MCF 10A (cell line): ENCODE measurements at regions not wholly inside any gene's neighbourhood (a gene's known extent, or its start where the extent isn't known, plus 50 kb on each side); places are given as distances from the start of the nearest gene placed in this dataset.

ENCODE experiments used
- BruUV-seq: library from RNA; stranded (reverse); fragments of 400-500 nt; replicated peaks from 2 replicates; lab custom pipeline; 2021; lab: Mats Ljungman, UMichigan
- CTCF ChIA-PET: fragments of 300-600 bp; sonication (Branson Sonifier 250); formaldehyde crosslinking; extraction: SDS; loops from one replicate; lab custom pipeline; 2021; ENCODE audit warnings: antibody characterized with exemption, inconsistent platforms; lab: Yijun Ruan, JAX
- POLR2A ChIA-PET: fragments of 300-600, 350-650 bp; sonication (Branson Sonifier 250); formaldehyde crosslinking; extraction: SDS; loops from one replicate; lab custom pipeline; 2020; ENCODE audit warnings: antibody characterized with exemption, inconsistent platforms; lab: Yijun Ruan, JAX
- DNase-seq: peaks from one replicate; pipeline ENCODE4 v3.0.0-alpha.2; 2018; ENCODE audit not compliant: unreplicated experiment
- H3K27ac Mint-ChIP-seq: one replicate; pipeline ENCODE4 v1.8.0; 2022; ENCODE audit warnings: mild to moderate bottlenecking, low read depth, mixed read lengths; ENCODE audit not compliant: unreplicated experiment
- H3K27me3 Mint-ChIP-seq: one replicate; pipeline ENCODE4 v1.8.0; 2022; ENCODE audit warnings: mixed read lengths; ENCODE audit not compliant: insufficient read depth, unreplicated experiment
- H3K36me3 Mint-ChIP-seq: one replicate; pipeline ENCODE4 v1.8.0; 2022; ENCODE audit warnings: mild to moderate bottlenecking, moderate library complexity, mixed read lengths; ENCODE audit not compliant: insufficient read depth, unreplicated experiment
- H3K4me1 Mint-ChIP-seq: one replicate; pipeline ENCODE4 v1.8.0; 2022; ENCODE audit warnings: mixed read lengths; ENCODE audit not compliant: insufficient read depth, unreplicated experiment
- H3K4me3 Mint-ChIP-seq: one replicate; pipeline ENCODE4 v1.8.0; 2022; ENCODE audit warnings: mild to moderate bottlenecking, moderate library complexity, mixed read lengths; ENCODE audit not compliant: unreplicated experiment
- H3K9me3 Mint-ChIP-seq: one replicate; pipeline ENCODE4 v1.8.0; 2022; ENCODE audit warnings: mixed read lengths; ENCODE audit not compliant: unreplicated experiment
- CTCF ChIP-seq: fragments of 200-600 bp; IDR thresholded peaks from one replicate; pipeline ENCODE4 v1.8.0; 2022; ENCODE audit warnings: antibody characterized with exemption, mild to moderate bottlenecking; ENCODE audit not compliant: unreplicated experiment
- intact Hi-C: fragments of 100-400 bp; cut with micrococcal nuclease; formaldehyde crosslinking; loops from 2 replicates; pipeline ENCODE4 v1.14.1; 2022

GRCh38 chr6:104003803-104004516, 855.8 kb downstream of the HACE1 start:
- intact Hi-C loops: loop anchor here (2.0 kb wide), 1 partner anchor 321 kb away; no protein-coding TSS in a partner anchor

GRCh38 chr6:103995571-103995970, 864.1 kb downstream of the HACE1 start:
- POLR2A ChIA-PET: interaction anchor here (1.6 kb wide), 1 partner anchor 340 kb away, joined by 6 read pairs; no protein-coding TSS in a partner anchor

More at GRCh38 chr6:104003803-104004516, 855.8 kb downstream of the HACE1 start:
- TF ChIP-seq CTCF: no peak
- ChIA-PET CTCF (interaction anchor here (0.6 to 1.6 kb wide), 2 partner anchors 319 to 322 kb away, joined by 3 to 5 read pairs; no protein-coding TSS in a partner anchor), POLR2A (no interaction called here)
- Mint-ChIP-seq H3K9me3 (no peaks in the 10 kb centered on the region), H3K27ac (no peak overlapping the region), H3K4me3 (no peak overlapping the region), H3K36me3 (no peaks in the 10 kb centered on the region), H3K4me1 (no peaks in the 10 kb centered on the region), H3K27me3 (no peaks in the 10 kb centered on the region)
- BruUV-seq: no TSS peak
- DNase-seq: peak; percentile 18

GRCh38 chr6:103983860-103984259, 875.9 kb downstream of the HACE1 start:
- H3K4me3 Mint-ChIP-seq: no peak overlapping the region
- H3K4me1 Mint-ChIP-seq: peaks cover 5% of the 10 kb centered on the region
- H3K27me3 Mint-ChIP-seq: no peaks in the 10 kb centered on the region
- H3K27ac Mint-ChIP-seq: no peak overlapping the region
- TF ChIP-seq CTCF: no peak
- intact Hi-C loops: no loop called here
- ChIA-PET POLR2A (no interaction called here), CTCF (no interaction called here)
- peak; percentile 55 for DNase-seq
- BruUV-seq: no TSS peak
- H3K36me3 Mint-ChIP-seq: no peaks in the 10 kb centered on the region
- H3K9me3 Mint-ChIP-seq: no peaks in the 10 kb centered on the region

More at GRCh38 chr6:103995571-103995970, 864.1 kb downstream of the HACE1 start:
- H3K4me3 Mint-ChIP-seq: no peak overlapping the region
- no peaks in the 10 kb centered on the region for H3K27me3 Mint-ChIP-seq
- intact Hi-C loops: no loop called here
- H3K4me1 Mint-ChIP-seq: peaks cover 7% of the 10 kb centered on the region
- no peaks in the 10 kb centered on the region for H3K9me3 Mint-ChIP-seq
- BruUV-seq: no TSS peak
- TF ChIP-seq CTCF: no peak
- H3K27ac Mint-ChIP-seq: no peak overlapping the region
- CTCF ChIA-PET: no interaction called here
- DNase-seq: no peak
- no peaks in the 10 kb centered on the region for H3K36me3 Mint-ChIP-seq

GRCh38 chr6:103983011-103983410, 876.7 kb downstream of the HACE1 start:
- BruUV-seq: no TSS peak
- CTCF ChIA-PET: no interaction called here
- no peak overlapping the region for H3K27ac Mint-ChIP-seq
- no peaks in the 10 kb centered on the region for H3K9me3 Mint-ChIP-seq
- no peaks in the 10 kb centered on the region for H3K27me3 Mint-ChIP-seq
- no peaks in the 10 kb centered on the region for H3K36me3 Mint-ChIP-seq
- POLR2A ChIA-PET: no interaction called here
- intact Hi-C loops: no loop called here
- DNase-seq: no peak
- peaks cover 5% of the 10 kb centered on the region for H3K4me1 Mint-ChIP-seq
- no peak for TF ChIP-seq CTCF
- no peak overlapping the region for H3K4me3 Mint-ChIP-seq
